ENCODE measurements at regions not wholly inside any gene's neighbourhood (a gene's known extent, or its start where the extent isn't known, plus 50 kb on each side); places are given as distances from the start of the nearest gene placed in this dataset.

- no peak for TF ChIP-seq CTCF (IDR thresholded peaks at IDR 0.05; ENCODE audit: low read depth, low read length)
- no peak for TF ChIP-seq EZH2phosphoT487 (IDR thresholded peaks at IDR 0.05; ENCODE audit: low read depth)
These were observed 75.1 kb downstream of the CTSL start for GRCh38 chr9:87801013-87801412.
